Neural crest cell (in vitro differentiated cells): ENCODE measurements at regions not wholly inside any gene's neighbourhood (a gene's known extent, or its start where the extent isn't known, plus 50 kb on each side); places are given as distances from the start of the nearest gene placed in this dataset.

ENCODE experiments used
- DNase-seq: peaks from one replicate; pipeline ENCODE4 v3.0.0; 2021; ENCODE audit warnings: low read depth, mixed read lengths, low spot score
- H3K27ac Mint-ChIP-seq: one replicate; pipeline ENCODE4 v1.8.0; 2021; ENCODE audit warnings: mild to moderate bottlenecking, mixed read lengths; ENCODE audit not compliant: unreplicated experiment
- H3K27me3 Mint-ChIP-seq: 2 replicates; pipeline ENCODE4 v1.8.0; 2021; ENCODE audit warnings: low read depth, mild to moderate bottlenecking, mixed read lengths
- H3K36me3 Mint-ChIP-seq: 2 replicates; pipeline ENCODE4 v1.8.0; 2021; ENCODE audit warnings: low read depth, mild to moderate bottlenecking, mixed read lengths
- H3K4me1 Mint-ChIP-seq: 2 replicates; pipeline ENCODE4 v1.8.0; 2021; ENCODE audit warnings: mixed read lengths
- H3K4me3 Mint-ChIP-seq: one replicate; pipeline ENCODE4 v1.8.0; 2021; ENCODE audit warnings: mild to moderate bottlenecking, mixed read lengths
- H3K9me3 Mint-ChIP-seq: 2 replicates; pipeline ENCODE4 v1.8.0; 2021; ENCODE audit warnings: mixed read lengths
- CTCF ChIP-seq: fragments of 200-600 bp; sonication (generic); conservative IDR thresholded peaks from 2 replicates; pipeline ENCODE4 v1.5.0; 2021; ENCODE audit warnings: antibody characterized with exemption, mild to moderate bottlenecking

- Mint-ChIP-seq H3K4me1 (no peaks in the 10 kb centered on the region), H3K9me3 (no peaks in the 10 kb centered on the region), H3K27me3 (peaks cover 33% of the 10 kb centered on the region), H3K27ac (no peak overlapping the region), H3K36me3 (no peaks in the 10 kb centered on the region), H3K4me3 (no peak overlapping the region)
- no peak for DNase-seq
- TF ChIP-seq CTCF = no peak
These were observed 108.2 kb upstream of the ASIC2 start for GRCh38 chr17:33401249-33401648.

- no peaks in the 10 kb centered on the region for H3K9me3 Mint-ChIP-seq
- H3K4me3 Mint-ChIP-seq = no peak overlapping the region
- peaks cover 29% of the 10 kb centered on the region for H3K27me3 Mint-ChIP-seq
- TF ChIP-seq CTCF = no peak
- H3K36me3 Mint-ChIP-seq = no peaks in the 10 kb centered on the region
- no peak for DNase-seq
- no peaks in the 10 kb centered on the region for H3K4me1 Mint-ChIP-seq
- H3K27ac Mint-ChIP-seq = no peak overlapping the region
These were observed 110.1 kb upstream of the ASIC2 start for GRCh38 chr17:33403194-33403593.

- Mint-ChIP-seq H3K9me3 (no peaks in the 10 kb centered on the region), H3K36me3 (no peaks in the 10 kb centered on the region), H3K4me1 (no peaks in the 10 kb centered on the region), H3K27me3 (peaks cover 29% of the 10 kb centered on the region), H3K27ac (no peak overlapping the region), H3K4me3 (no peak overlapping the region)
- TF ChIP-seq CTCF = no peak
- DNase-seq = no peak
These were observed 111.2 kb upstream of the ASIC2 start for GRCh38 chr17:33404070-33404819.

- H3K4me1 Mint-ChIP-seq = peaks cover 4% of the 10 kb centered on the region
- H3K36me3 Mint-ChIP-seq = no peaks in the 10 kb centered on the region
- no peak for DNase-seq
- no peak overlapping the region for H3K4me3 Mint-ChIP-seq
- no peaks in the 10 kb centered on the region for H3K9me3 Mint-ChIP-seq
- H3K27me3 Mint-ChIP-seq = peaks cover 7% of the 10 kb centered on the region
- TF ChIP-seq CTCF = no peak
- no peak overlapping the region for H3K27ac Mint-ChIP-seq
These were observed 123.0 kb upstream of the ASIC2 start for GRCh38 chr17:33416131-33416530.

- Mint-ChIP-seq H3K27ac (no peak overlapping the region), H3K27me3 (peaks cover 22% of the 10 kb centered on the region), H3K36me3 (no peaks in the 10 kb centered on the region), H3K9me3 (no peaks in the 10 kb centered on the region), H3K4me1 (peaks cover 9% of the 10 kb centered on the region), H3K4me3 (no peak overlapping the region)
- no peak for DNase-seq
- no peak for TF ChIP-seq CTCF
These were observed 128.8 kb upstream of the ASIC2 start for GRCh38 chr17:33421933-33422332.
